Esophagus squamous epithelium (tissue), 4 donors: ENCODE measurements at regions not wholly inside any gene's neighbourhood (a gene's known extent, or its start where the extent isn't known, plus 50 kb on each side); places are given as distances from the start of the nearest gene placed in this dataset.

Source experiments
- CTCF ChIP-seq, 6 experiments: fragments of 450-650 bp in 4 of 6; fragments of 200-600 bp in 2 of 6; sonication (generic) in 2 of 6; IDR thresholded peaks; one replicate each; pipeline ENCODE4 v1.5.1; 2016 to 2019; ENCODE audit warnings: antibody characterized with exemption in 6 of 6, mild to moderate bottlenecking in 4 of 6, moderate library complexity in 4 of 6
- POLR2A ChIP-seq, 4 donors: fragments of 450-650 bp; IDR thresholded peaks; one replicate each; pipeline ENCODE4 v1.6.1; 2017; ENCODE audit warnings: antibody characterized with exemption in 4 of 4, mild to moderate bottlenecking in 4 of 4, moderate library complexity in 3 of 4

GRCh38 chr20:63132715-63133471 is 83.0 kb downstream of the YTHDF1 start:
- TF ChIP-seq CTCF (IDR thresholded peaks at IDR 0.05) (no peak), POLR2A (IDR thresholded peaks at IDR 0.05) (no peak)
